ENCODE measurements at regions not wholly inside any gene's neighbourhood (a gene's known extent, or its start where the extent isn't known, plus 50 kb on each side); places are given as distances from the start of the nearest gene placed in this dataset.
"Not testable (repeated sequence)": the region's sequence is repeated elsewhere in the genome, so short reads cannot be mapped to it uniquely, and the experiment has no call there.

GRCh38 chr1:41978986-41979385 is 60.3 kb upstream of the HIVEP3 start:
- DNase-seq = no peak

- DNase-seq = no peak
These were observed 58.6 kb upstream of the HIVEP3 start for GRCh38 chr1:41977326-41977725.

- no peak for DNase-seq
These were observed 57.9 kb upstream of the HIVEP3 start for GRCh38 chr1:41976671-41977070.

- no peak for DNase-seq
These were observed 57.3 kb upstream of the HIVEP3 start for GRCh38 chr1:41975850-41976569.

- no peak for DNase-seq
These were observed 56.4 kb upstream of the HIVEP3 start for GRCh38 chr1:41975121-41975520.

- not testable (repeated sequence) for DNase-seq
These were observed 49.8 kb upstream of the HIVEP3 start for GRCh38 chr1:41968557-41968956.
